ENCODE measurements at regions not wholly inside any gene's neighbourhood (a gene's known extent, or its start where the extent isn't known, plus 50 kb on each side); places are given as distances from the start of the nearest gene placed in this dataset.

GRCh38 chr1:184329962-184330868, 56.6 kb upstream of the C1orf21 start:
- peak in 1 of 2 experiments; percentile 8 for DNase-seq

- no peak for DNase-seq
Measured at GRCh38 chr1:184330875-184331274, 56.0 kb upstream of the C1orf21 start.

Measured in SHP77 (cell line).